HT1080 (cell line): ENCODE measurements at regions not wholly inside any gene's neighbourhood (a gene's known extent, or its start where the extent isn't known, plus 50 kb on each side); places are given as distances from the start of the nearest gene placed in this dataset.

Experiments used
- DNase-seq: peaks from one replicate; pipeline ENCODE4 v3.0.0-alpha.2; 2015; ENCODE audit warnings: low read depth

DNA sequence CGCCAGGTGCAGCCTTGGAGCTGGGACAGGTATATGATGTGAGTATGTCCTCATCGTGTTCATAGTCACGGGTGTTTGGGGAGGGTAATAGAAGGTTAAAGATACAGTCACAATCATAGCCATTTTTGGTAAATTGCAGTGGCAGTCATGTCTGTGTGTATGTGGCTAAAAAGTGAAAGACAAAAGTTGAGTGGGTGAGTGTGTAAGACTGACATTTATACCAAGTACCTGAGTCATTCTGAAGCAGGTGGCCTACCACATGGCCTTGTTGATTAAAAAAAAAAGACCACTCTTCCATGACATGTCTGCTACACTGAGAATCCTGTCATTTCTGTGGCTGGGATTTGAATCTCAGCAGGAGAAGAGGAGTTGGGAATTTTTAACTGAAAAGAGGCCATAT is 181.9 kb downstream of the SCP2D1 start:
- DNase-seq = no peak

DNA sequence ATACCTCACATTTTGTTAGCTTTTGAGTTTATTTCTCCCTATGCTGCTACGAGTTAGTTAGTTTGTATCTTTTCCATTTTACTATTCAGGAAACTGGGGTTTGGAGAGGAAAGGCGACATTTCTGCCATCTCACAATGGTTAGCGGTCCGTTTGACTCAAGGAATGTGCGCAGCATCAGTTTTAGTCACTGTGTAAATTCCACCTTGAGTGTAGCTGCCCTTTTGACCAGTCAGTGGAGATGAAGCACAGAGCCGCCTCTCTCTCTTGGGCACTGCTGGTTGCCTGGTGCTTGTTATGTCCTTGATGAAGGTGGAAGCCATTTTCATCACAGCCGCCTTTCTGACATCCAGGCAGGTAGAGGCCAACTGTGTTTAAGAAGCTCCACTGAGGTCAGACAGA is 185.5 kb downstream of the SCP2D1 start:
- no peak for DNase-seq

DNA sequence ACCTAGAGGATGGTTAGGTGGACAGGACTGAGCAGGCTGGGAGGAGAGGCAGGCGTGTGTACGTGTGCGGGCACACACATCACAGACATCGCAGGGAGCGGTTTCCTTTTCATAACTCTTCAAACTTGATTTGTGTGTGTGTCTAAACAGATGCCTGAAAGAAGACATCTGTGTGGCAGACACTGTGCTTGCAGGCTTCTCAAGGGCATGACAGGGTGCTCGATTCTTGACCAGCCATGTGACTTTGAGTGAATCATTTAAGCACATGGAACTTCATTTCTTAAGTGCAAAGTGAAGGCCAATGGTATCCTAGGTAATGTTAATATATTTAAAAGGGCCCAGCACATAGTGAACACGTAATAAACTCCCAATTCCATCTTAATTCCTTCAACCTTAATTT is 186.5 kb downstream of the SCP2D1 start:
- DNase-seq = no peak

DNA sequence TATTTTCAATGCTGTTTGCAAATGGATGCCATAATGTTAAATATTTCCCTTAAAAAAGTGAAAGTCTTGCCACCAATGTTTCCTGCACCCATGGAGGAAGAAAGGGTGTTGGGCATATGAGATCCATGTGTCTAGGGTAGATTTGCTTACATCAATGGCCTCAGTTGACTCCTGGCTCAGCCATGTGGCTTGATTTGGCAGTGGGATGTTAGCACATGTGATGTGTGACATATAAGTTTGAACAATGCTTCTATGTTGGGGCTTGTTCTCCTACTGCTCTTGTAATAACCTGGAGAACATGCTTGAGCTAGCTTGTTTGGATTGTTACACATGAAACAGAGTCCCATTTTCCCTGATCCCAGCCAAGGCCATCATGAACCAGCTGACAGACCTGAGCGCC is 187.6 kb downstream of the SCP2D1 start:
- no peak for DNase-seq

DNA sequence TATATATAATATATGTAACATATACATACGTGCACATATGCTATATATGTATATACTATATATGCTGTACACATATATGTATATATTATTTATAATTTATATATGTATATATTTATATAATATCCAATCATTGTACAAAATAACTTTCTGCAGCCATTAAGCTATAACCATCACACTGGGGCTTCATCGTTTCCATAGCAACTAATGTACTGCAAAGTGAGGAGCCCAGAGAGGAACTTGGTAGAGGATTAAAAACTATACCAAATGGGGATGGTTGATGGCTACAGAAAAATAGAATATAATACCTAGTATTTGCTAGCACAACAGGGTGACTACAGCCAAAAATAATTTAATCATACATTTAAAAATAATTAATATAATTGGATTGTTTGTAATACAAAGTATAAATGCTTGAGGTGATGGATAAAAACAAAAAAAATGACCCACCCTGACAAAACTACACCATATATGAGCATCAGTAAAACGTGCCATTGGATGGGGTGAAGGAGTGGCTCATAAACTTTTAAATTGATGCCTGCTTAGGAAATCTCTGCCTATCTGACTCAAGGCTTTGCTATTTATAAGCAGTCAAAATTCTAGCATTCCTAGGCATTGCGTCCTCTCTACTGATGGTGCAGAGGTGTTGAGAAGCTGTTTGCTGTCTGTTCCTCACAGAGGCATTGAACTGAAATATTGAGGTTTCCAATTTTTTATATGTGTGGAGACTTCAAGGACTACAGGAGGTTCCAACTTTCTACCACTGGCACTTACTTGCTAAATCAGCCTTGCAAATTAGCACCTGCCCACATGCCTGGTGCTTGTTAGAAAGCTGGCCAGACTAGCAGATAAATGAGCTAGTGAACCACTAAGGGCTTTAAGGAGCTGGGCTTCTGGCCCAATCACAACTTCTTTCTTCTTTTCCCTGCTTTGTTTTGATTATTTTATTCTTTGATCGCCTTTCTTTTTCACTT is 190.1 kb downstream of the SCP2D1 start:
- DNase-seq = no peak

DNA sequence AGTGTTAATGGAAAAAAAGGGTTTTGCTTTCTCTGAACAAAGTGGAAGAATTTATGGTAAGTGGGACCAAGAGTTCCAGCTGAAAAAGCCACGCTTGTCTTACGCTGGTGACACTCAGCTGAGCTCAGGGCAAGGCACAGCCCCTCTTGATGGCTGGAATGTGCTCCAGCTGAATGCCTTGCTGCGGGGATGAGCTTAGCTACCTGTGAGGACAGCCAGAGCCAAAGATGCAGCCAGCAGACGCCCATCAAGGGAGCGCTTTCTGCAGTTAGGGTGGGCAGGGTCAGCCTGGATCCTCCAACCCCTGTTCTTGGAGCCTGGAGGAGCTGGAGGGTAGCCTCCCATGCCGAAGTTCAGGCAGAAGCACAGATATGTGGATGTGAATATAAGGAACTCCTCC is 191.4 kb downstream of the SCP2D1 start:
- DNase-seq = no peak

DNA sequence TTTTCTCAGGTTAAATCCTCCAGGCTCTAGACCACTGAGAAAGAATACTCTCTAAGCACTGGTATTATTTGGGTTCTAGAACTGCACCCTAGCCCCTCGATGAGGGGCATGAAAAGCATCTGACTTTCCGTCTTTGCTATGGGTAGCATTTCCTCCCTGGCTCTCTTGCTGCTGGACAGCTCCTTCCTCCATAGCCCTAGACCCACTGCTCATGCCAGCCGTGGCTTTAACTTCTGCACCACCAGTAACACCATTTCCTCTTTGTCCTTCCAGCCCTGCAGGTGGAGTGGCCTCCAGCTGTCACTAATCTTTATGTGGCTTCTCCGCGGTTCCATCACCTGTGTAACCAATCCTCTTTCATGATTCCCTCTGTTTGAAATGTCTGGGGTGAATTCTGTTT is 194.9 kb downstream of the SCP2D1 start:
- DNase-seq = no peak

DNA sequence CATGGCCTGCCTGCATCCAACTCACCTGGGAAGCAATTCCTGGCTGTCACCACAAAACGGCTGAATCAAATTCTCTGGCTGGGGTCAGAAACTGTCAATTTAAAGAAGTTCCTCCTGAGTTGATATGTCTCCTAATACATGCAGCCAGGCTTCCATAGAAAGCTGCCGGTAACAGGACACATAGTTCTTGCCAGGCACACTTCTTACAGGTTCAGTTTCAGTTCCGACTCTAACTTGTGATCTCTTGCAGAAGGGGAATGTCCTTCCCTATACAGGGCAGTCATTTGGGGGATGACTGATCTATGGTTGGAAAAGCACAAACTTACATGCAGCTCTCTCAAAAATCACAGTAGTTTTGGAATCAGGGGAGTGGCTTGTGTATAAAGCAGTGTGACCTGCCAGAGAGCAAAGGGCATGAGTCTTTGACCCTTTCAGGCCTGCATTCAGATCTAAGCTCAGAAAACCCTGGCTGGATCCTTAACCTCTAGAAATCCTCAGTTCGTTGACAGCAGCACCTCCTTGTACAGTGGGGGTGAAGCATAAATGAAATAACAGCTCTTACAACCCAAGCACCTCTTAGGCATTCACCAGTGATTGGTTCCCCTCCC is 195.6 kb downstream of the SCP2D1 start:
- DNase-seq = no peak

DNA sequence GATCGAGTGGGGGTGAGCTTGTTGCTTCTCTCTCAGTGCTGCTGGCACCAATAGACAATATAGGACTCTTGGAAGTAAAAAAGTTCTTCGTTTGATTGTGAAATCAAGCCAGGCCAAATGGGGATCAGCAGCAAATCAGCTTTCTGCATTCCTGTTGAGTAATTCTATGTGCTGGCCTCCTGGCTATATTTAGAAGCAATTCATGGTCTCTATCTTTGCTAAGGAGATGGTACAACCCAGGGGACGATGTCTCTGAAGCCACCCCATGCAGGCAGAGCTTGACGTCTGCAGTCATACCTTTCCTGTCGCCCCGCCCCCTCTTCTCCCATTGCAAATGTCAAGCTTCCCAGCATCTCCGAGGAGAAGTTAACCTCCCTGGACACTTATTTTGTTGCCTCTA is 199.1 kb downstream of the SCP2D1 start:
- DNase-seq = no peak

DNA sequence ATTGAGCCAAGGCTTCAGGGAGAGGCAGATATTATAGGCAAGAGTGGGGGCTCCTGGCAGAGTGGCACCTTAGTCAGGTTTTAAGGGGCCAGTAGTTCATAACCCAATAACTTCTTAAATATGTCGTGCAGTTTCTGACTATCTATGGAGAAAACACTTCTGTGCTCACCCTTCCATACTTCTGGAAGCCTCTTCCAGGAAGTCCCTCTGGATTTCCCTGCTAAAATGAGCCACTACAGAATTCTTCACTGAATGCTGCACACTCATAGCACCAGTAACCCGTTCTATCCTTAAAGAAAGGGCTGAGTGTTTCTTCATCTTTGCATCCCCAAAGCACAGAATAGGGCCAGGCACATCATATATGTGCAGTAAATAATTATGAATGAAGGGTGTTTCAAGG is 198.5 kb upstream of the SLC24A3 start:
- no peak for DNase-seq

DNA sequence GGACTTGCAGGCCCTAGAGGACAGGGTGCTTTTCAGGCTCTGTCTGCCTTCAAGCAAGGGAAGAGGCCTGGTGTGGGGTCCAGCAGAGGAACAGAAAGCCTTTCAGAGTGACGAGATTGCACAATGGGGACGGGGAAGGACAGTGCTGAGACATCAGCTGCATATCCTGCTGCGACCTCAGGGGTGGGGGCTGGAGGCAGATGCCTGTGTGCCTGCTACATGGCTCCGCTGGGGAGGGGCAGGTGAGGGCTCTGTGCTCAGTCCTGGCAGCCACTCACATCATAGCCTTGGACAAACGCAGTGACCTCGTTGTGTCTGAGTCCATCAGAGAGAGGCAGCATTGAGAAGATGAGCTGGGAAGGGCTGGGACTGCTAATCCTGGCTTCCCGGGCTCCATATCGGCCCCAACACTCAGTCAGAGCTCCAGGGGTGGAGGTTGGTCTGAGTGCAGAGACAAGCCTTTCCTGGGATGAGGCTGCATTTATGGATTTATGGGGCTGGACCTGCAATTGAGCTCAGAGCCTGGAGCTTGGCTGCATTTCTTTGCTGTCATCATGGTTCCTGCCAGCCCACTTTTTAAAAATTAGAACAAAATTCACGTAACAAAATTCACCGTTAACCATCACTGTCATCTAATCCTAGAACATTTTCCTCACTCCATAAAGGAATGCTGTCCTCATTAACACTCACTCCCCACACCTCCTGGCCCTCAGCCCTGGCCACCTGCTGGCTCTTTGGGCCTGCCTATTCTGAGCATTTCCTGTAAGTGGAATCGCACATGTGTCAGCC is 196.9 kb upstream of the SLC24A3 start:
- no peak for DNase-seq

DNA sequence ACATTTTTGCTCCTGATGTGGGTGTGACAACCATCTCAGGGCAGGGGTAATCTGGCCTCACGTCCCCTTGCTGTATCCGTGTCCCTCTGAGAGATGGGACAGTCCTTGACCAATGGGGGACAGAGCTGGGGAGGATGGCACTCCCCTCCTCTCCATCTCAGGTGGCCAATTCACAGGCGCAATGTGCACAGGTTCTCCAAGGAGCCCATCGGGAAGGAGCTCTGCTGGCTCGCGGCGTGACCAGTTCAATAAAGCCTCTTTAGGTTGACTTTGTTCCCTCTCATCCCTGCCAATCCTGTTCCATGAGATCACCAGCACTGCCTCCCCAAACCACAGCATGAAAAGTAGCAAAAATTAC is 196.3 kb upstream of the SLC24A3 start:
- DNase-seq = no peak

DNA sequence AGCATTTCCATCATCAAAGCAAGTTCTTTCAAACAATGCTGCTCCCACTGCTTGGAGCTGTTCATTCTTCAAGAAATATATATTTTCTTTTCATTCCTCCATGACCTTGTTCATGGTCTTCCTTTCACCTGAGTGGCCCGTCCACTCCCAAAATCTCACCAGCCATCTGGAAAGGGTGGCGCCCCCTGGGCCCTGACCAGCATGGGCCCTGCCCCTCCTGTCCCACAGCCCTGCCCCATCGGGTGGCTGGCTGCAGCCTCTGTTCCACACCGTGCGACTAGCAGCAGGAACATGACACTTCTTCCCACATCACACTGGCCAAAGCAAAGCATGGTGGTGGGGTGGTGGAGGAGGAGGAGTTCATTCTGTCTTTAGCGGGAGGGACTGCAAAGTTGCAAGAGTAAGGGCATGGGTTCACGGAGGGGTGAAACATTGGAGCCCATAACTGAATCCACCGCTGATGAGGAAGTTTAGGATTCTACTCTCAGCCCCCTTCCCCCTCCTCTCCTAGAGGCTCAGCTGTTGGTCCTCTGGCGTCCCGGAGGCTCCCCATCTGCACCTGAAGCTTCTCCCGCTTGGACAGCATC is 195.2 kb upstream of the SLC24A3 start:
- DNase-seq = no peak

DNA sequence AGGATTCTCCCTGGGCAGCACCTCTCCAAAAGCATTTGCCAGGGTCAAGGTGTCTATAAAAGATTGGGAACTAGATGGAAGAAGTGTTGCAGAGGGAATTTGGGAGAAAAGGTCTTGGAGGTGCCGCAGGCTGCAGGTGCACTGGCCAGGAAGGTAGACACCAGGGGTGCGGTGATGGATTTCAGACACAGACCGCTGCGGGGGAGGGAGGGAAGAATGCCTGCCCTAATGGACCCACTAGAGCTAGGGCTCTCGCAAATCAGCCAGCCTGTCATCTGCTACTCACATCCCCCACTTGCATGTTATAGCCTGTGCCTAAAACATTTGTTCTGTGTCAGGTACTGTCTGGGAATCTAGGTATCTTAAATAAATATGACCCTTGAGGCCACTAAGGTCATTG is 193.6 kb upstream of the SLC24A3 start:
- no peak for DNase-seq

DNA sequence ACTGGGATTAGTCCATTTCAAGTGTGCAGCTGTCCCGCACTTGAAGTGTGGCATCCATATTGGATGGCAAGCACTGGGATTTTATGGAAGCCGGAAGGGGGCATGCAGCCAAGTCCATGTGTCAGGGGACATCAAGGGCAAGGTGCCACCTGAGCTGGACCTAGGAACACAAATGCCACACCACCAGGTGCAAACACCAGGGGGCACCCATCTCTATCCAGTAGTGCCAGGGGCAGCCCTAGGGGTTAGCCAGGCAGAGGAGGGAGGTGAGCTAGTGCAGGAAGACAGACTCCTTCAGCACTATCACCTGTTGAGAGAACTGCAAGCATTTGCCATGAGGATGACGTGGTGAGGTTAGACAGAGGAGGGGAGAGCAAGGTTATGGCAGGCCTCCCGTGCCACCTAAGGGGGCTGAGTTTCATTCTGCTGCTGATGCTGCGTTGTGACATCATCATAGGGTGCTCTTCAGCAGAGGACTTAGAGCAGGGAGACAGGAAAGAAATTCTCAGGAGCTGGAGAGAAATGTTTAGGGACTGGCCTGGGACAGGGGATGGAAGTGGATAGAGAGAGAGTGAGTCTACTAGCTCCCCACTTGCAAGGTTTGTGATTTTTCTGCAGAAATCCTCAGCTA is 192.6 kb upstream of the SLC24A3 start:
- DNase-seq = no peak

DNA sequence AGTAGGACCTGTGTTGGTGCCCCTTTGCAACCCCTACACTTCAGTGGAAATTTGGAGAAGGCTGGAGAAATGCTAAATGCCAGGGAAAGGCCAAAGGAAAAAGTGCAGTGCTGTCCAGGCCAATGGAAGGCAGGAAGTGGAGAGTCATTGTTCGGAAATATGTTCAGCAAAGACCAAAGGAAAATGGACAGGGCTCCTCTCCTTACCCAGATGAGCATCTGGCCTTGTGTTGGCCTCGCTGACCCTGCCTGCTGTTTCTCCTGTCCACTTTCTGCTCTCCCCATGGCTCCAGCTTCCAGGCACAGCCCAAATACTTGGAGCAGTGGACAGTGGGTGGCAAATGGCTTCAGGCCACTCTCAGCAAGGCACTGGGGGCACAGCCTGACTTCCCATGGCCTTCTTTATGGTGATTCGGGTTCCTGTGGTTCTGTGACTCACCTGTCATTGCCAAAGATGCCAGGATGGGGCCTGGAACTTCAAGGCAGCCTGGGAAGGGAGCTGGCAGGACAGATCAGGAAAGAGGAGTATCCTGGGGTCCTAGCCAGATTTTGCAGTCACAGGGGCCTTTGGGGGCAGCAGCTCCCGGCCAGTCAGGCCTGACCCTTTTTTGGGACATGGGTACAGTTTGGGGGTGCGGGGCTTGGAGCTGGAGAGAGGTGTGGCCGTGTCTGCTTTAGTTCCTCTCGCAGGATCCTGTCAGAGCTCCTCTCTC is 190.9 kb upstream of the SLC24A3 start:
- no peak for DNase-seq

DNA sequence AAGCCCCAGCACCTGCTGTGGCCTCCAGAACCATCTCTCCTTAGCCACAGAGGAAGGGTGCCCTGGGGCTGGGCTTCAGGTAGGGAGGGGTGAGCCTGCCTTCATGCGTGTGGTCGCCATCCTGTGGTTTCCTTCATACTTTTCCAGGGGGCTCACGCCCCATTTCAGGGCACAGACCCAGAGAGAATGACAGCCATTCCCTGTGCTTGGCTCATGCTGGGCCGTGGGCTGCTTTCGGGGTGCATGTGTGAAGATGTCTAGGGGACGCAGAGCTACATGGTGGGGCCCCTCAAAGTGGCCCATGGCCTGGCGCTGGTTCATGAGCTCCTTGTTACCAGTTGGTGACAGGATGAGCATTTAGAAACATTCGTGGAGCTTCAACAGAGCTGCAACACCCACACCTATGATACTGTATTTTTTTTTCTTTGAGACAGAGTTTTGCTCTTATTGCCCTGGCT is 190.3 kb upstream of the SLC24A3 start:
- no peak for DNase-seq

DNA sequence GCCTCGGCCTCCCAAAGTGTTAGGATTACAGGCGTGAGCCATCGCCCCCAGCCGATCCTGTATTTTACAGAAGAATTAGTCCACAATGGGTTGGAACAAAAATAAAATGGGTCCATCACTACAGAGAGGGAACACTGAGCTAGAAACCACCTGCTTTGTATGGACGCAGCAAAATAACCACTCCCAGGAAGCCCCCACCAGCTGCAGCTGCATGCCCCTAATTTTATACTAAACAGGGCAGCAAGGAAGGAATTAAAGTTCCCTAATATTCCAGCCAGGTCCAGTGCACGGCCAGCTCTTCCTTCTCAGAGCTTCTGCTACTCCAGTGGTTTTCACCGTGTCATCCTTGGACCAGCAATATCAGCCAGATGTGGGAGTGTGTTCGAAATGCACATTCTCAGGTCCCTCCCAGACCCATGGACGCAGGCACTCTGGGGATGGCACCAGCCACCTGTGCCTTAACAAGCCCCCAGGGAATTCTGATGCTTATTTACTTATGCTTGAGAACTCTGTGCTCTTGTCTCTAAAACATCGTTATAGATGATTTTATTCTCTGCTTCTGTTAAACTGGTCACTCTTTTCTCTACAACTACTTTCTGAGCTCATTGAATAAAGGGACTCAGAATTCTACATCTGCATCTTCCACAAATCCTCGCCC is 189.5 kb upstream of the SLC24A3 start:
- no peak for DNase-seq

DNA sequence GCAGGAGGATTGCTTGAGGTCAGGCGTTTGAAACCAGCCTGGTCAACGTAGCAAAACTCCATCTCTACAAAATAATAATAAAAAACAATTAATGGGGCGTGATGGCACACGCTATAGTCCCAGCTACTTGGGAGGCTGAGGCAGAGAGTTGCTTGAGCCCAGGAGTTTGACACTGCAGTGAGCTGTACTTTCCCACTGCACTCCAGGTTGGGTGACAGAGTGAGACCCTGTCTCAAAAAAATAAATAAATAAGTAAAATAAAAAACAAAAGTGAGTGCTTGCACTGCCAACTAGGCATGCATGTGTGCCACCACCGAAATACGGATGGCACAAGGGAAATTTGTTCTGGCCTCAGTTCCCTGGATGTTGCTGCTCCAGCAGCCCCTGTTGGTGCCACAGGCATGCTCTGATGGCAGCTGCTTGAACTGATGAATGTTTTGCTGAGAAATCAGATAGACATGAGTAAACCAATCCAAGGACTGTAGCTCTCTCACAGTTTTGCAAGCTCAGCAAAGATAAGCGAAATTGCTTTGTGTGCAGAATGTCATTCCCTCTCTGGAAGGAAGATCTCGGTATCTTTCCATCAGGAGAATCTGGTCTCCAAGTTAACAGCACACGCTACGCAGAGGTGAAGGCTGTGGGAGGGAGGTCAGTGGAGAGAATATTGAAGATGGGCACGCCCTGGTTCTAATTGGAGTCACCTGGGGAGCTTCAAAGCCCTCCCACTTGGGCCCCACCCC is 188.0 kb upstream of the SLC24A3 start:
- no peak for DNase-seq
